ENCODE measurements at regions not wholly inside any gene's neighbourhood (a gene's known extent, or its start where the extent isn't known, plus 50 kb on each side); places are given as distances from the start of the nearest gene placed in this dataset.

GRCh38 chr5:58353992-58354391 lies 105.9 kb downstream of the PLK2 start (continued):
- TF ChIP-seq EZH2phosphoT487 (IDR thresholded peaks at IDR 0.05; ENCODE audit: borderline replicate concordance, low read depth) (no peak), MAX (IDR thresholded peaks at IDR 0.05; ENCODE audit: low read depth) (no peak), SMC3 (IDR thresholded peaks at IDR 0.05; ENCODE audit: low read depth, low read length) (no peak), RXRA (IDR thresholded peaks at IDR 0.05; ENCODE audit: borderline replicate concordance, low read depth) (no peak), EP300 (IDR thresholded peaks at IDR 0.05; ENCODE audit: borderline replicate concordance in 1 of 2, low read depth in 1 of 2, low read length in 1 of 2) (no peak), RFX5 (IDR thresholded peaks at IDR 0.05; ENCODE audit: low read length) (no peak), CTCF (IDR thresholded peaks at IDR 0.05) (no peak), CHD2 (IDR thresholded peaks at IDR 0.05; ENCODE audit: low read length, partially characterized antibody) (no peak)

- ChIA-PET CTCF (no interaction called here), POLR2A (no interaction called here)
- H3K4me1 ChIP-seq (ENCODE audit: control insufficient read depth in 1 of 2, insufficient read depth in 2 of 2, low read depth in 1 of 2, low read length in 1 of 2), result no peaks in the 10 kb centered on the region
- no peak overlapping the region for H3K4me3 ChIP-seq (ENCODE audit: low read depth in 2 of 2, low read length in 1 of 2)
- no peak overlapping the region for H3K27ac ChIP-seq (ENCODE audit: low read depth in 2 of 2, low read length in 1 of 2)
- no peak for TF ChIP-seq CTCF (IDR thresholded peaks at IDR 0.05)
- no peak for TF ChIP-seq ELF1 (IDR thresholded peaks at IDR 0.05)
- no peak for TF ChIP-seq FOSL2 (IDR thresholded peaks at IDR 0.05; ENCODE audit: borderline replicate concordance, low read depth)
- TF ChIP-seq USF2 (IDR thresholded peaks at IDR 0.05; ENCODE audit: borderline replicate concordance, low read depth, low read length), result no peak
- no peak for TF ChIP-seq FOXM1 (IDR thresholded peaks at IDR 0.05; ENCODE audit: low read depth)
- TF ChIP-seq MXI1 (IDR thresholded peaks at IDR 0.05; ENCODE audit: low read depth, low read length), result no peak
- no peak for TF ChIP-seq FOXJ3 (CRISPR knock-in tag; IDR thresholded peaks at IDR 0.05)
- no peak for TF ChIP-seq RAD21 (IDR thresholded peaks at IDR 0.05; ENCODE audit: low read length)
- H3F3A ChIP-seq (replicated peaks; ENCODE audit: insufficient read depth), result no peaks in the 10 kb centered on the region
- H3K79me2 ChIP-seq (ENCODE audit: insufficient read depth), result no peaks in the 10 kb centered on the region
- H4K20me1 ChIP-seq (ENCODE audit: insufficient read depth), result no peaks in the 10 kb centered on the region
- no peaks in the 10 kb centered on the region for H3K27me3 ChIP-seq (ENCODE audit: insufficient read depth)
- WGBS (ENCODE audit: low lambda C conversion rate), result 69% methylated on average over 1 of the region's 1 CpG
- no peaks in the 10 kb centered on the region for H3K36me3 ChIP-seq (replicated peaks in 1 of 2; ENCODE audit: control insufficient read depth in 1 of 2, insufficient read depth in 2 of 2, low read length in 1 of 2)
- H3K9me2 ChIP-seq, result no peaks in the 10 kb centered on the region
- no peak overlapping the region for H3K9ac ChIP-seq
- DNase-seq, result no peak
- H3K4me2 ChIP-seq, result no peak overlapping the region
- H2AFZ ChIP-seq (ENCODE audit: low read depth), result no peak overlapping the region
- H3K9me3 ChIP-seq, result no peaks in the 10 kb centered on the region
These were observed 108.7 kb downstream of the PLK2 start for GRCh38 chr5:58351190-58351589.
